ENCODE measurements at regions not wholly inside any gene's neighbourhood (a gene's known extent, or its start where the extent isn't known, plus 50 kb on each side); places are given as distances from the start of the nearest gene placed in this dataset.

- TF ChIP-seq CTCF (conservative IDR thresholded peaks at IDR 0.05; ENCODE audit: low read depth, low read length): no peak
- DNase-seq (ENCODE audit: low read depth): no peak
- no peak overlapping the region for H3K4me3 ChIP-seq (ENCODE audit: low read depth, low read length)
Observed at GRCh38 chr21:20261364-20261763, 736.8 kb upstream of the NCAM2 start.

GRCh38 chr21:20265707-20266440 lies 732.3 kb upstream of the NCAM2 start:
- DNase-seq (ENCODE audit: low read depth): no peak
- TF ChIP-seq CTCF (conservative IDR thresholded peaks at IDR 0.05; ENCODE audit: low read depth, low read length): no peak
- no peak overlapping the region for H3K4me3 ChIP-seq (ENCODE audit: low read depth, low read length)

- H3K4me3 ChIP-seq (ENCODE audit: low read depth, low read length): no peak overlapping the region
- DNase-seq (ENCODE audit: low read depth): no peak
- TF ChIP-seq CTCF (conservative IDR thresholded peaks at IDR 0.05; ENCODE audit: low read depth, low read length): no peak
Observed at GRCh38 chr21:20266441-20266710, 731.8 kb upstream of the NCAM2 start.

GRCh38 chr21:20270365-20271055 lies 727.7 kb upstream of the NCAM2 start:
- H3K4me3 ChIP-seq (ENCODE audit: low read depth, low read length): no peak overlapping the region
- TF ChIP-seq CTCF (conservative IDR thresholded peaks at IDR 0.05; ENCODE audit: low read depth, low read length): no peak
- no peak for DNase-seq (ENCODE audit: low read depth)

GRCh38 chr21:20272791-20273362 lies 725.3 kb upstream of the NCAM2 start:
- TF ChIP-seq CTCF (conservative IDR thresholded peaks at IDR 0.05; ENCODE audit: low read depth, low read length): no peak
- no peak for DNase-seq (ENCODE audit: low read depth)
- H3K4me3 ChIP-seq (ENCODE audit: low read depth, low read length): no peak overlapping the region

GRCh38 chr21:20276377-20276776 lies 721.8 kb upstream of the NCAM2 start:
- H3K4me3 ChIP-seq (ENCODE audit: low read depth, low read length): no peak overlapping the region
- no peak for TF ChIP-seq CTCF (conservative IDR thresholded peaks at IDR 0.05; ENCODE audit: low read depth, low read length)
- no peak for DNase-seq (ENCODE audit: low read depth)
